ENCODE measurements at regions not wholly inside any gene's neighbourhood (a gene's known extent, or its start where the extent isn't known, plus 50 kb on each side); places are given as distances from the start of the nearest gene placed in this dataset.

- H3K9me3 Mint-ChIP-seq (ENCODE audit: unreplicated experiment), result no peaks in the 10 kb centered on the region
- H3K27me3 Mint-ChIP-seq (ENCODE audit: insufficient read depth, unreplicated experiment), result no peaks in the 10 kb centered on the region
- no TSS peak for BruUV-seq (replicated peaks)
- peaks cover 13% of the 10 kb centered on the region for H3K4me1 Mint-ChIP-seq (ENCODE audit: insufficient read depth, unreplicated experiment)
- ChIA-PET POLR2A (interaction anchor here (0.6 to 1.4 kb wide), 3 partner anchors 12 to 245 kb away, joined by 3 to 6 read pairs (median 4); no protein-coding TSS in a partner anchor), CTCF (interaction anchor here (0.5 kb wide), 1 partner anchor 64 kb away, joined by 3 read pairs; no protein-coding TSS in a partner anchor)
- intact Hi-C loops (cut with micrococcal nuclease), result no loop called here
- no peaks in the 10 kb centered on the region for H3K36me3 Mint-ChIP-seq (ENCODE audit: insufficient read depth, unreplicated experiment)
- H3K4me3 Mint-ChIP-seq (ENCODE audit: unreplicated experiment), result no peak overlapping the region
- DNase-seq (ENCODE audit: unreplicated experiment), result no peak
- no peak for TF ChIP-seq CTCF (IDR thresholded peaks at IDR 0.05; ENCODE audit: unreplicated experiment)
- H3K27ac Mint-ChIP-seq (ENCODE audit: low read depth, unreplicated experiment), result peak overlapping the region; percentile 46
These were observed 180.7 kb upstream of the TENM3 start for GRCh38 chr4:182062458-182062857.

- intact Hi-C loops (cut with micrococcal nuclease), result no loop called here
- H3K27ac Mint-ChIP-seq (ENCODE audit: low read depth, unreplicated experiment), result peak overlapping the region; percentile 46
- no peak overlapping the region for H3K4me3 Mint-ChIP-seq (ENCODE audit: unreplicated experiment)
- H3K9me3 Mint-ChIP-seq (ENCODE audit: unreplicated experiment), result no peaks in the 10 kb centered on the region
- ChIA-PET POLR2A (interaction anchor here (0.6 to 1.4 kb wide), 3 partner anchors 11 to 244 kb away, joined by 3 to 6 read pairs (median 4); no protein-coding TSS in a partner anchor), CTCF (no interaction called here)
- H3K27me3 Mint-ChIP-seq (ENCODE audit: insufficient read depth, unreplicated experiment), result no peaks in the 10 kb centered on the region
- no peaks in the 10 kb centered on the region for H3K36me3 Mint-ChIP-seq (ENCODE audit: insufficient read depth, unreplicated experiment)
- no TSS peak for BruUV-seq (replicated peaks)
- peaks cover 13% of the 10 kb centered on the region for H3K4me1 Mint-ChIP-seq (ENCODE audit: insufficient read depth, unreplicated experiment)
- peak; percentile 68 for DNase-seq (ENCODE audit: unreplicated experiment)
- TF ChIP-seq CTCF (IDR thresholded peaks at IDR 0.05; ENCODE audit: unreplicated experiment), result no peak
These were observed 180.3 kb upstream of the TENM3 start for GRCh38 chr4:182062936-182063335.

GRCh38 chr4:182063651-182064050 is 179.6 kb upstream of the TENM3 start:
- Mint-ChIP-seq H3K36me3 (ENCODE audit: insufficient read depth, unreplicated experiment) (no peaks in the 10 kb centered on the region), H3K9me3 (ENCODE audit: unreplicated experiment) (no peaks in the 10 kb centered on the region), H3K4me1 (ENCODE audit: insufficient read depth, unreplicated experiment) (peaks cover 13% of the 10 kb centered on the region), H3K27ac (ENCODE audit: low read depth, unreplicated experiment) (no peak overlapping the region), H3K4me3 (ENCODE audit: unreplicated experiment) (no peak overlapping the region), H3K27me3 (ENCODE audit: insufficient read depth, unreplicated experiment) (no peaks in the 10 kb centered on the region)
- DNase-seq (ENCODE audit: unreplicated experiment), result no peak
- no peak for TF ChIP-seq CTCF (IDR thresholded peaks at IDR 0.05; ENCODE audit: unreplicated experiment)
- intact Hi-C loops (cut with micrococcal nuclease), result no loop called here
- POLR2A ChIA-PET, result no interaction called here
- CTCF ChIA-PET, result no interaction called here
- BruUV-seq (replicated peaks), result no TSS peak

- no peaks in the 10 kb centered on the region for H3K9me3 Mint-ChIP-seq (ENCODE audit: unreplicated experiment)
- DNase-seq (ENCODE audit: unreplicated experiment), result no peak
- H3K27ac Mint-ChIP-seq (ENCODE audit: low read depth, unreplicated experiment), result no peak overlapping the region
- BruUV-seq (replicated peaks), result no TSS peak
- POLR2A ChIA-PET, result no interaction called here
- H3K36me3 Mint-ChIP-seq (ENCODE audit: insufficient read depth, unreplicated experiment), result no peaks in the 10 kb centered on the region
- H3K27me3 Mint-ChIP-seq (ENCODE audit: insufficient read depth, unreplicated experiment), result no peaks in the 10 kb centered on the region
- TF ChIP-seq CTCF (IDR thresholded peaks at IDR 0.05; ENCODE audit: unreplicated experiment), result no peak
- CTCF ChIA-PET, result interaction anchor here (0.6 kb wide), 1 partner anchor 252 kb away, joined by 3 read pairs; no protein-coding TSS in a partner anchor
- intact Hi-C loops (cut with micrococcal nuclease), result no loop called here
- H3K4me3 Mint-ChIP-seq (ENCODE audit: unreplicated experiment), result no peak overlapping the region
- H3K4me1 Mint-ChIP-seq (ENCODE audit: insufficient read depth, unreplicated experiment), result peaks cover 13% of the 10 kb centered on the region
These were observed 177.9 kb upstream of the TENM3 start for GRCh38 chr4:182065255-182065654.
